HEK293 (cell line): ENCODE measurements at regions not wholly inside any gene's neighbourhood (a gene's known extent, or its start where the extent isn't known, plus 50 kb on each side); places are given as distances from the start of the nearest gene placed in this dataset.

Source experiments
- CTCF ChIA-PET: fragments of 350-600 bp; formaldehyde crosslinking; extraction: SDS; loops from one replicate; lab custom pipeline; 2021; ENCODE audit warnings: antibody characterized with exemption; lab: Yijun Ruan, JAX
- POLR2A ChIA-PET: fragments of 300-600 bp; formaldehyde crosslinking; extraction: SDS; loops from one replicate; lab custom pipeline; 2020; ENCODE audit warnings: antibody characterized with exemption, inconsistent platforms; lab: Yijun Ruan, JAX
- H3K27ac ChIP-seq: fragments of 200-500 bp; sonication (Bioruptor generic); 2 replicates; pipeline ENCODE4 v1.5.1; 2014; ENCODE audit warnings: low read depth, low read length, control low read depth, inconsistent platforms; ENCODE audit errors: extremely low read depth
- H3K36me3 ChIP-seq, 2 experiments: fragments of 200-500 bp in 1 of 2; sonication (Bioruptor generic) in 1 of 2; 1 replicate in 1 of 2; 2 replicates in 1 of 2; pipeline ENCODE4 v1.5.1; 2014 to 2017; ENCODE audit warnings: inconsistent platforms in 2 of 2, low read length in 2 of 2; ENCODE audit not compliant: control insufficient read depth in 2 of 2, insufficient read depth in 1 of 2
- H3K4me1 ChIP-seq: fragments of 200-500 bp; sonication (Bioruptor generic); 2 replicates; pipeline ENCODE4 v1.5.1; 2014; ENCODE audit warnings: mild to moderate bottlenecking, low read length, inconsistent platforms; ENCODE audit not compliant: control insufficient read depth, insufficient read depth
- H3K4me3 ChIP-seq: 2 replicates; pipeline ENCODE4 v1.5.1; 2011; ENCODE audit warnings: low read depth, mild to moderate bottlenecking, control low read depth, low read length, moderate library complexity
- H3K9me3 ChIP-seq: fragments of 200-500 bp; sonication (Bioruptor generic); 2 replicates; pipeline ENCODE4 v1.5.1; 2014; ENCODE audit warnings: low read depth, low read length, inconsistent platforms; ENCODE audit not compliant: control insufficient read depth, insufficient read depth
- AEBP2 ChIP-seq: fragments of 450-650 bp; formaldehyde crosslinking; IDR thresholded peaks from 2 replicates; pipeline ENCODE4 v1.5.1; 2016; ENCODE audit warnings: missing biosample characterization, missing genetic modification characterization, borderline replicate concordance
- BCL11B ChIP-seq: fragments of 450-650 bp; formaldehyde crosslinking; IDR thresholded peaks from 2 replicates; pipeline ENCODE4 v1.5.1; 2016; ENCODE audit warnings: low read depth, missing biosample characterization, missing genetic modification characterization
- MEIS1 ChIP-seq: sonication (generic); formaldehyde crosslinking; IDR thresholded peaks from 2 replicates; pipeline ENCODE4 v1.8.1; 2022; ENCODE audit warnings: missing genetic modification reagents, mild to moderate bottlenecking, borderline replicate concordance
- PBX3 ChIP-seq: sonication (generic); formaldehyde crosslinking; IDR thresholded peaks from 2 replicates; pipeline ENCODE4 v1.8.1; 2022; ENCODE audit warnings: mild to moderate bottlenecking, moderate library complexity, missing genetic modification reagents
- PRDM4 ChIP-seq: fragments of 450-650 bp; formaldehyde crosslinking; IDR thresholded peaks from 2 replicates; pipeline ENCODE4 v1.5.1; 2017; ENCODE audit warnings: missing biosample characterization, missing genetic modification characterization
- SCRT2 ChIP-seq: fragments of 450-650 bp; formaldehyde crosslinking; IDR thresholded peaks from 2 replicates; pipeline ENCODE4 v1.5.1; 2016; ENCODE audit warnings: missing biosample characterization, missing genetic modification characterization
- ZBTB26 ChIP-seq: fragments of 450-650 bp; formaldehyde crosslinking; optimal IDR thresholded peaks from 2 replicates; pipeline ENCODE3; 2016; ENCODE audit warnings: missing biosample characterization, mild to moderate bottlenecking, missing genetic modification characterization
- ZBTB48 ChIP-seq: fragments of 450-650 bp; formaldehyde crosslinking; IDR thresholded peaks from 2 replicates; pipeline ENCODE4 v1.5.1; 2016; ENCODE audit warnings: missing biosample characterization, missing genetic modification characterization
- ZNF146 ChIP-seq: fragments of 450-650 bp; formaldehyde crosslinking; IDR thresholded peaks from 2 replicates; pipeline ENCODE4 v1.5.1; 2016; ENCODE audit warnings: missing biosample characterization, missing genetic modification characterization
- ZNF350 ChIP-seq: fragments of 450-650 bp; formaldehyde crosslinking; IDR thresholded peaks from 2 replicates; pipeline ENCODE4 v1.5.0; 2017; ENCODE audit warnings: missing biosample characterization, mild to moderate bottlenecking, missing genetic modification characterization
- ZNF37A ChIP-seq: fragments of 450-650 bp; IDR thresholded peaks from 2 replicates; pipeline ENCODE4 v1.5.1; 2018; ENCODE audit warnings: missing biosample characterization, missing genetic modification characterization
- ZNF416 ChIP-seq: fragments of 450-650 bp; formaldehyde crosslinking; IDR thresholded peaks from 2 replicates; pipeline ENCODE4 v1.5.1; 2016; ENCODE audit warnings: missing biosample characterization, missing genetic modification characterization
- ZNF449 ChIP-seq: fragments of 450-650 bp; formaldehyde crosslinking; IDR thresholded peaks from 2 replicates; pipeline ENCODE4 v1.5.1; 2017; ENCODE audit warnings: missing biosample characterization, mild to moderate bottlenecking, missing genetic modification characterization, moderate library complexity
- ZNF518A ChIP-seq: fragments of 450-650 bp; formaldehyde crosslinking; conservative IDR thresholded peaks from 2 replicates; pipeline ENCODE4 v1.5.1; 2016; ENCODE audit warnings: low read depth, missing biosample characterization, missing genetic modification characterization
- ZNF555 ChIP-seq: fragments of 450-650 bp; formaldehyde crosslinking; conservative IDR thresholded peaks from 2 replicates; pipeline ENCODE4 v1.5.1; 2017; ENCODE audit warnings: missing biosample characterization, mild to moderate bottlenecking, missing genetic modification characterization, inconsistent platforms
- ZNF621 ChIP-seq: fragments of 450-650 bp; formaldehyde crosslinking; IDR thresholded peaks from 2 replicates; pipeline ENCODE4 v1.5.1; 2017; ENCODE audit warnings: missing biosample characterization, missing genetic modification characterization
- ZNF692 ChIP-seq: fragments of 450-650 bp; formaldehyde crosslinking; IDR thresholded peaks from 2 replicates; pipeline ENCODE4 v1.5.1; 2016; ENCODE audit warnings: missing biosample characterization, missing genetic modification characterization
- ZSCAN16 ChIP-seq: fragments of 450-650 bp; formaldehyde crosslinking; IDR thresholded peaks from 2 replicates; pipeline ENCODE4 v1.5.1; 2016; ENCODE audit warnings: missing biosample characterization, missing genetic modification characterization
- ZSCAN23 ChIP-seq: fragments of 450-650 bp; formaldehyde crosslinking; IDR thresholded peaks from 2 replicates; pipeline ENCODE4 v1.5.1; 2016; ENCODE audit warnings: missing biosample characterization, missing genetic modification characterization

- no peak overlapping the region for H3K27ac ChIP-seq
- POLR2A ChIA-PET, result no interaction called here
- H3K4me1 ChIP-seq, result no peaks in the 10 kb centered on the region
- no peaks in the 10 kb centered on the region for H3K36me3 ChIP-seq
- no peaks in the 10 kb centered on the region for H3K9me3 ChIP-seq
- no peak overlapping the region for H3K4me3 ChIP-seq
- TF ChIP-seq PRDM4, result no peak
- TF ChIP-seq ZNF146, result no peak
- TF ChIP-seq ZNF350 (tag by site-specific recombination), result no peak
- no peak for TF ChIP-seq ZNF37A (tag by site-specific recombination)
- TF ChIP-seq ZNF555, result no peak
- no peak for TF ChIP-seq AEBP2 (tag by site-specific recombination)
- TF ChIP-seq ZSCAN23 (tag by site-specific recombination), result no peak
- TF ChIP-seq SCRT2 (tag by site-specific recombination), result no peak
- no peak for TF ChIP-seq ZNF692 (tag by site-specific recombination)
- no peak for TF ChIP-seq MEIS1 (CRISPR knock-in tag)
- no peak for TF ChIP-seq ZNF449 (tag by site-specific recombination)
- no peak for TF ChIP-seq ZBTB48 (tag by site-specific recombination)
- no peak for TF ChIP-seq ZNF518A (tag by site-specific recombination)
- no peak for TF ChIP-seq ZBTB26 (tag by site-specific recombination)
- no peak for TF ChIP-seq PBX3 (CRISPR knock-in tag)
- no peak for TF ChIP-seq ZSCAN16 (tag by site-specific recombination)
- TF ChIP-seq ZNF621 (tag by site-specific recombination), result no peak
- no peak for TF ChIP-seq BCL11B (tag by site-specific recombination)
- no peak for TF ChIP-seq ZNF416
- CTCF ChIA-PET, result interaction anchor here (0.5 kb wide), 1 partner anchor 77 kb away, joined by 3 read pairs; no protein-coding TSS in a partner anchor
These were observed 166.5 kb downstream of the MAIP1 start for GRCh38 chr2:200121931-200122330.
